GM10266 (cell line): ENCODE measurements at regions not wholly inside any gene's neighbourhood (a gene's known extent, or its start where the extent isn't known, plus 50 kb on each side); places are given as distances from the start of the nearest gene placed in this dataset.

Experiments used
- DNase-seq: peaks from one replicate; pipeline ENCODE4 v3.0.0; 2012; ENCODE audit errors: extremely low spot score
- TF ChIP-seq, protein P1 (sequence below): IDR thresholded peaks from 2 replicates; pipeline ENCODE4 v1.5.1; 2012; ENCODE audit warnings: mild to moderate bottlenecking, low read depth; ENCODE audit not compliant: control insufficient read depth, insufficient read depth; ENCODE audit errors: missing control alignments

DNA sequence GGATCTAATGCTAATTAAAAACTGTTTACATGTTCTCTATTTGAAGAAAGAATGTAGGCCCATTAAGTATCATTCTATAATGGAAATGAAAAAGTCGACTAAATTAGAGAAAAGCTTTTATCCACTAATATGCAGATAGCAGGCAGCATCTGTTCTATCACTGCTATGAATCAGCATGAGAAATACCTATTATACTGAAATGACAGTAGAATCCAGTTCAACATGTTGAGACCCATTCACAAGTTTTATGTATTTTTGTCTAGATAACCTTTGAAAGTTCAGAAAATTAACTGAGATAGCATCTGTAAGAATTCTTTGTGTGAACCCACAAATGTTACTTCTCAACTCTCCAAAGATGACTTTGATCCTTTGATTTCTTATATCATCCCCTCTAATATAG is 1254.4 kb upstream of the ADGRL3 start:
- DNase-seq, result no peak
- TF ChIP-seq, protein P1, sequence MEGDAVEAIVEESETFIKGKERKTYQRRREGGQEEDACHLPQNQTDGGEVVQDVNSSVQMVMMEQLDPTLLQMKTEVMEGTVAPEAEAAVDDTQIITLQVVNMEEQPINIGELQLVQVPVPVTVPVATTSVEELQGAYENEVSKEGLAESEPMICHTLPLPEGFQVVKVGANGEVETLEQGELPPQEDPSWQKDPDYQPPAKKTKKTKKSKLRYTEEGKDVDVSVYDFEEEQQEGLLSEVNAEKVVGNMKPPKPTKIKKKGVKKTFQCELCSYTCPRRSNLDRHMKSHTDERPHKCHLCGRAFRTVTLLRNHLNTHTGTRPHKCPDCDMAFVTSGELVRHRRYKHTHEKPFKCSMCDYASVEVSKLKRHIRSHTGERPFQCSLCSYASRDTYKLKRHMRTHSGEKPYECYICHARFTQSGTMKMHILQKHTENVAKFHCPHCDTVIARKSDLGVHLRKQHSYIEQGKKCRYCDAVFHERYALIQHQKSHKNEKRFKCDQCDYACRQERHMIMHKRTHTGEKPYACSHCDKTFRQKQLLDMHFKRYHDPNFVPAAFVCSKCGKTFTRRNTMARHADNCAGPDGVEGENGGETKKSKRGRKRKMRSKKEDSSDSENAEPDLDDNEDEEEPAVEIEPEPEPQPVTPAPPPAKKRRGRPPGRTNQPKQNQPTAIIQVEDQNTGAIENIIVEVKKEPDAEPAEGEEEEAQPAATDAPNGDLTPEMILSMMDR, result no peak

DNA sequence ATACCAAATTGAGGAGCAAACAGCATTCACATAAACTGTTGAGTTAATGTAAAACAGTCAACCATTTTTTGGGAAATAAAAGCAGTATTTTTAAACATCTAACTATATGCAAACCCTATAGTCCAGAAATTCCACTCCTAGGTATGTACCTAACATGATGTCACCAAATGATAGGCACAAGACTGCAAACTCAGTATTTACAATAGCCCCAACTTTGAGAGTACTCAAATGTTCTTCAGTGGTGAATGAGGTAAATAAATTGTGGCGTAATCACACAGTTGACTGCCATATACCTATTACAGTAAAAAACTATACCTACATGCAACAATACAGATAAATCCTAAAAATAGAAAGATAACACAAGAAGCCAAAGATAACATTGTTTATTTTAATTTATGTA is 1243.8 kb upstream of the ADGRL3 start:
- TF ChIP-seq, protein P1, result no peak
- no peak for DNase-seq

DNA sequence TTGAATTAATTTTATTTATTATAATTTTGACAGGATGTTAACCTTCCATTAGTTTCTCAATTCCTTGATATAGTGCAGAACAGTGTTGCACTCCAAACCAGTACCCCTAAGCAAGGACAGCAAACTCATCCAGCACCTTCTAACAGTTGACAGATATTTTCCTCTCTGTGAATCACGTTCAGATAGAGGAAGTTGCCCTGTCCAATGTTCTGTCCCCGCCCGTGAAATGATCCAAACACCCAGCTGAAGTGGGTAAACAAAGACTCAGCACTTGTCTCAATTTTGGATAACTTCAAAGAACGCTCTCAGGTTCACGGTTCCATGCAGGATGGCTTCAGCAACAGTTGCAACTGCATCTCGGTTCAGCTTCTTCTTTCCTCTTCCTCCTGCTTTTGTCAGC is 1240.0 kb upstream of the ADGRL3 start:
- TF ChIP-seq, protein P1, result no peak
- no peak for DNase-seq

DNA sequence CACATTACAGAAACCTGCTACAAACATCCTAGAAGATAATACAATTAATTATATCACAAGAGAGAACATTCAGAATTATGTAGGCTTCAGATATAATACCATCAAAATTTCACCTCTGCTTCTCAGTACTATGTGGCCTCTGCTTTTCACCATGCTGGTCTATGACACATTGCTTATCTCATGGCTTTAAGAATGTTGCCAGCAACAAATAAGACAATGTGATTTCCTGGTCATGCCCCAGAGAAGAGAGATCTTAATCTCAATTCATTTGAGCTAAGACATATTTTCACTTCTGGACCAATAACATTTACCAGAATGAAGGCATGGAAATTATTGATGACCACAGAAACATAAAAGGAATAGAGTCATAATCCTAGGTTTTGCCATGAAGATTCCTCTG is 1233.4 kb upstream of the ADGRL3 start:
- TF ChIP-seq, protein P1, result no peak
- no peak for DNase-seq

DNA sequence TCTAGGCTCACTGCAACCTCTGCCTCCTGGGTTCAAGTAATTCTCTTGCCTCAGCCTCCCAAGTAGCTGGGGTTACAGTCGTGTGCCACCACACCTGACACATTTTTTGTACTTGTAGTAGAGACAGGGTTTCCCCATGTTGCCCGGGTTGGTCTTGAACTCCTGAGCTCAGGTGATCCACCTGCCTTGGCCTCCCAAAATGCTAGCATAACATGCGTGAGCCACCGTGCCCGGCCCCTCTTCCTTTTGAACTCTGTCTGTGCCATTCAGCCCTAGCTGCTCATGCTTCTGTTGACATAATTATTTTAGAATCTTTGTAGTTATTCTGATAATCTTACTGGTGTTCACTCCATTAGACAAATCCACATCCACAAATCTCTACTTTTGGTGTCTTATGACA is 1231.3 kb upstream of the ADGRL3 start:
- DNase-seq, result no peak
- TF ChIP-seq, protein P1, result no peak

DNA sequence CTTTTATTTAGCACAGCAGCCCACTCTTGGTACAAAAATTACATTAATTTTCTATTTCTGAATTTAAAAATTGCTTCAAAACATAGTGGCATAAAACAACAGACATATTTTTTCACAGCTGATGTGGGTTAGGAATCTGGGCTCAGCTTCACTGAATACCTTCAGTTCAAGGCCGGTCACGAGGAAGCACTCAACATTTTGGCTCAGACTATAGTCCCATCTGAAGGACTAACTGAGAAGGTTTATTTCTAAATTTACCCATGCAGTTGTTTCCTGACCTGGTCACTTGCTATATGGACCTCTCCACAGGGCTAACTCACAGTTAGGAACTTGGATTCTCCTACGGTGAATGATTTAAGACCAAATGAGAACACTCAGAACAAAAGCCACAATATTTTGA is 1230.2 kb upstream of the ADGRL3 start:
- no peak for DNase-seq
- TF ChIP-seq, protein P1, result no peak

DNA sequence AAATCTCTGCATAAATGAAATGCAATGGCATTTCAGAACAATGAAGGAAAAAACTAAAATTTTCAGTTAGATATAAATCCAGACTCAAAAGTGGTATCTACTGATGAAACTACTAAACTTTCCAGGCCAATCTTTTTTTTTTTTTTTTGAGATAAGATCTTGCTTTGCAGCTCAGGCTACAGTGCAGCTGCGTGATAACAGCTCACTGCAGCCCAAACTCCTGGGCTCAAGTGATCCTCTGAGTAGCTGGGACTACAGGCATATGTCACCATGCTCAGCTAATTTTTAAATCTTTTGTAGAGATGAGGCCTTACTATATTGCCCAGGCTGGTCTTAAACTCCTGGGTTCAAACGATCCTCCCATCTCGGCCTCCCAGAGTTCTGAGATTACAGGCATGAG is 1228.2 kb upstream of the ADGRL3 start:
- no peak for DNase-seq
- TF ChIP-seq, protein P1, result no peak
